HepG2 (cell line): ENCODE measurements at regions not wholly inside any gene's neighbourhood (a gene's known extent, or its start where the extent isn't known, plus 50 kb on each side); places are given as distances from the start of the nearest gene placed in this dataset.

Source experiments
- ATAC-seq: fragments of 200-7000 bp; cut with Tn5 transposase; 3 replicates; pipeline ENCODE4 v1.9.1; 2020; ENCODE audit warnings: mild to moderate bottlenecking, moderate library complexity
- BruUV-seq: library from RNA; stranded (reverse); fragments of 400-500 nt; replicated peaks from 2 replicates; lab custom pipeline; 2021; lab: Mats Ljungman, UMichigan
- CTCF ChIA-PET: fragments of 300-600 bp; formaldehyde crosslinking; extraction: SDS; loops from one replicate; lab custom pipeline; 2021; ENCODE audit warnings: low total read pairs, inconsistent platforms, low intra/inter-chr PET ratio; lab: Yijun Ruan, JAX
- POLR2A ChIA-PET: fragments of 350-600 bp; sonication (Branson Sonifier 250); formaldehyde crosslinking; loops from one replicate; lab custom pipeline; 2020; ENCODE audit warnings: antibody characterized with exemption, inconsistent platforms; lab: Yijun Ruan, JAX
- DNase-seq: peaks from one replicate; pipeline ENCODE4 v3.0.0-alpha.2; 2015; ENCODE audit warnings: low spot score
- FAIRE-seq: peaks from 3 replicates; lab custom pipeline; 2011; peaks lifted over from hg19 to GRCh38; lab: Jason Lieb, UNC
- H2AFZ ChIP-seq: one replicate; pipeline ENCODE4 v1.6.1; 2011; ENCODE audit warnings: low read length, inconsistent platforms
- H3K27ac ChIP-seq: fragments of 300-600 bp; 3 replicates; pipeline ENCODE4 v1.8.0; 2011; ENCODE audit warnings: mixed run types, mild to moderate bottlenecking, mixed read lengths, low read length, inconsistent platforms; ENCODE audit not compliant: insufficient read depth; ENCODE audit errors: extremely low read length
- H3K27me3 ChIP-seq, 2 experiments: fragments of 200-600 bp in 1 of 2; 2 replicates in 1 of 2; 3 replicates in 1 of 2; pipeline versions ENCODE4 v1.6.0 to v1.8.0; 2011; ENCODE audit warnings: low read length in 2 of 2, mild to moderate bottlenecking in 2 of 2, moderate library complexity in 2 of 2, inconsistent platforms in 1 of 2; ENCODE audit not compliant: insufficient read depth in 2 of 2, control insufficient read depth in 1 of 2
- H3K36me3 ChIP-seq, 2 experiments: fragments of 200-600 bp in 1 of 2; replicated peaks in 1 of 2; 2 replicates in 1 of 2; 3 replicates in 1 of 2; pipeline versions ENCODE4 v1.5.1 to v1.8.0; 2011; ENCODE audit warnings: low read length in 2 of 2, inconsistent platforms in 1 of 2; ENCODE audit not compliant: insufficient read depth in 2 of 2, control insufficient read depth in 1 of 2
- H3K4me1 ChIP-seq: 2 replicates; pipeline ENCODE4 v1.5.1; 2012; ENCODE audit warnings: low read length, inconsistent platforms; ENCODE audit not compliant: insufficient read depth
- H3K4me2 ChIP-seq: 2 replicates; pipeline ENCODE4 v1.6.0; 2011; ENCODE audit warnings: low read depth, low read length, inconsistent platforms
- H3K4me3 ChIP-seq, 3 experiments: fragments of 200-600 bp in 1 of 3; sonication (generic), shearing (Covaris generic) in 1 of 3; replicated peaks in 1 of 3; 2 replicates each; pipeline ENCODE4 v1.5.1; 2011 to 2016; ENCODE audit warnings: low read length in 3 of 3, inconsistent platforms in 2 of 3, low read depth in 2 of 3, mild to moderate bottlenecking in 2 of 3, control low read depth in 1 of 3, mixed read lengths in 1 of 3; ENCODE audit not compliant: insufficient read depth in 1 of 3
- H3K79me2 ChIP-seq: one replicate; pipeline ENCODE4 v1.6.1; 2011; ENCODE audit warnings: low read length, inconsistent platforms; ENCODE audit not compliant: insufficient read depth
- H3K9ac ChIP-seq: 2 replicates; pipeline ENCODE4 v1.6.0; 2011; ENCODE audit warnings: mild to moderate bottlenecking, low read depth, low read length, inconsistent platforms; ENCODE audit not compliant: insufficient read depth
- H3K9me3 ChIP-seq: 2 replicates; pipeline ENCODE4 v1.5.1; 2012; ENCODE audit warnings: mild to moderate bottlenecking, low read length
- H4K20me1 ChIP-seq: 2 replicates; pipeline ENCODE4 v1.6.0; 2011; ENCODE audit warnings: inconsistent platforms, mild to moderate bottlenecking, low read length, moderate library complexity; ENCODE audit not compliant: insufficient read depth
- CEBPB ChIP-seq: IDR thresholded peaks from 2 replicates; pipeline ENCODE4 v1.6.1; 2011; ENCODE audit warnings: low read depth, low read length, improper control_type of control experiment, borderline replicate concordance
- GABPA ChIP-seq, 2 experiments: IDR thresholded peaks; 2 replicates each; pipeline ENCODE4 v1.6.1; 2011 to 2016; ENCODE audit warnings: low read depth in 2 of 2, low read length in 1 of 2, missing biosample characterization in 1 of 2, missing genetic modification characterization in 1 of 2
- JUNB ChIP-seq: sonication (generic); formaldehyde crosslinking; IDR thresholded peaks from 2 replicates; pipeline ENCODE4 v1.8.0; 2022; ENCODE audit warnings: missing genetic modification reagents, mild to moderate bottlenecking, borderline replicate concordance
- ZNF263 ChIP-seq: sonication (generic); formaldehyde crosslinking; IDR thresholded peaks from 2 replicates; pipeline ENCODE4 v1.4.0; 2020; ENCODE audit warnings: missing genetic modification reagents
- ZNF296 ChIP-seq: sonication (generic); formaldehyde crosslinking; conservative IDR thresholded peaks from 2 replicates; pipeline ENCODE4 v1.5.0; 2020; ENCODE audit warnings: mild to moderate bottlenecking, missing genetic modification reagents
- WGBS: methylation state at CpG from one replicate; pipeline ENCODE4 v1.1.6; 2017; ENCODE audit warnings: low lambda C conversion rate; 5-methylcytosine and 5-hydroxymethylcytosine counted together
- in situ Hi-C: cut with HindIII; loops from 2 replicates; pipeline ENCODE4 v1.10.0; 2017; ENCODE audit warnings: low pct_unique_long_range_greater_than_20kb; ENCODE audit not compliant: extremely low pct_ligation_motif_present
- intact Hi-C: fragments of 100-400 bp; cut with micrococcal nuclease; formaldehyde crosslinking; loops from one replicate; pipeline ENCODE4 v1.10.0; 2022; ENCODE audit not compliant: unreplicated experiment

DNA sequence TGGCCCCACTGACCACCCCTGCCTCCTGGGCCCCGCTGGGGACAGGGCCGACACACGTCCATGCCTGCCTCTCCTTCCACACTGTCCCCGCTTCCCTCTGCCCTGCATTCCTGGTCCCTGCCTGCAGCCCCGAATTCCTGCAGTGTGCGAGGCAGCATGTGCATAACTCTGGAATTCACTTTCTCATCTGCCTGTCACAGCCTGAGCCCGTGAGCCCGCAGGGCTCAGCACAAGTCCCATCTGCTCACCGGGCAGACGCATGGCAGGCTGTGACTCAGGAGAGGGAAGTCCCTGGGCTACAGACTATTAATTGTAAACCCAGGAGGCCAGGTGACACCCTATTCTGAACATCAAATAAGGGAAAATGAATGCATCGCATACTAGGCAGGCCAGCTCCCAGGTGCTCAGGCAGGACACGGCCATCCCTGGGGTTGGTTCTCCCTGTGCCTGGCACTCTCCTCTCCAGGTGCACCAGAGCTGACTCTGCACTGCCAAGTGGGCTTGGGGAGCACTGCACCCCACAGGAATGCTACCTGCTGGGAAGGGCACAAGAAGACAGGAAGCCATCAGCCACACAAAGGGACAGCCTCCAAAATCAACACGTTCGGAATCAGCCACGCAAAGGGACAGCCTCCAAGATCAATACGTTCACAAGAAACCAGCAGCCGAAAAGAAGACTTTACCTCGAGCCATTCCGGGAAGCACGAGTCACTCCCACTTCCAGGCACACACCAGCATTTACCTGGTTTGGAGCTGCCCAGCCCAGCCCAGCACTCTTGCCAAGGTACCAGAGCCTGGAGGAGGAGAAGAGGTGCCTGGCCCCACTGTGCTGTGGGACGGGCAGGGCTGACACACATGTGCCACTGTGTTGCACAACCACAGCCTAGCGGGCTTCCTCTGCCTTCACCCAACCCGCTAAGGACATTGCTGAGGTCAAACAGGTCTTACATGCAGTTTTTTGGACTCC is 65.9 kb downstream of the DLL1 start:
- FAIRE-seq: no peak
- ChIA-PET POLR2A (no interaction called here), CTCF (no interaction called here)
- 26% methylated on average over 22 of the region's 23 CpGs for WGBS
- Histone ChIP-seq H3K27ac (no peak overlapping the region), H3K79me2 (no peaks in the 10 kb centered on the region), H3K4me3 (no peak overlapping the region), H3K4me2 (no peak overlapping the region), H3K9ac (no peak overlapping the region), H2AFZ (no peak overlapping the region), H4K20me1 (no peaks in the 10 kb centered on the region), H3K9me3 (no peaks in the 10 kb centered on the region), H3K4me1 (no peaks in the 10 kb centered on the region), H3K27me3 (peaks cover 15 to 85% of the 10 kb centered on the region in 2 experiments; a peak in 4 of 5 replicates), H3K36me3 (no peaks in the 10 kb centered on the region)
- BruUV-seq: no TSS peak
- TF ChIP-seq GABPA (IDR thresholded peaks at IDR 0.05; ENCODE audit: low read depth, low read length): no peak
- TF ChIP-seq GABPA (CRISPR knock-in tag; IDR thresholded peaks at IDR 0.05; ENCODE audit: low read depth): no peak
- no peak for TF ChIP-seq ZNF296 (CRISPR knock-in tag)
- TF ChIP-seq ZNF263 (CRISPR knock-in tag): 0 out of 2 replicates have a peak, but pooled peaks have one; percentile 20
- no peak for TF ChIP-seq JUNB (CRISPR knock-in tag)
- peak; percentile 75 for TF ChIP-seq CEBPB
- intact Hi-C loops (no loop called here), in situ Hi-C loops (no loop called here)
- no peak for DNase-seq
- peak; percentile 43 for ATAC-seq
